Spleen (tissue), 11 donors: ENCODE measurements at regions not wholly inside any gene's neighbourhood (a gene's known extent, or its start where the extent isn't known, plus 50 kb on each side); places are given as distances from the start of the nearest gene placed in this dataset.

Experiments
- DNase-seq: peaks from one replicate; pipeline ENCODE4 v3.0.0-alpha.2; 2020
- H3K27ac ChIP-seq, 8 donors: fragments of 200-600 bp; sonication (generic) in 7 of 8; 1 replicate in 4 of 8; 2 replicates in 4 of 8; pipeline versions ENCODE4 v1.5.0 to v1.8.0; 2016 to 2021; ENCODE audit warnings: inconsistent platforms in 4 of 8, mild to moderate bottlenecking in 4 of 8, moderate library complexity in 1 of 8
- H3K27me3 ChIP-seq, 7 donors: fragments of 200-600 bp; sonication (generic) in 6 of 7; replicated peaks in 1 of 7; 1 replicate in 4 of 7; 2 replicates in 3 of 7; pipeline versions ENCODE4 v1.5.0 to v1.8.0; 2016 to 2021; ENCODE audit warnings: inconsistent platforms in 3 of 7, mild to moderate bottlenecking in 1 of 7
- H3K36me3 ChIP-seq, 6 donors: fragments of 200-600 bp; sonication (generic) in 5 of 6; 1 replicate in 4 of 6; 2 replicates in 2 of 6; pipeline versions ENCODE4 v1.5.0 to v1.8.0; 2016 to 2021; ENCODE audit warnings: inconsistent platforms in 2 of 6
- H3K4me1 ChIP-seq, 6 donors: fragments of 200-600 bp; sonication (generic) in 5 of 6; 1 replicate in 3 of 6; 2 replicates in 3 of 6; pipeline versions ENCODE4 v1.5.0 to v1.8.0; 2016 to 2021; ENCODE audit warnings: inconsistent platforms in 3 of 6
- H3K4me3 ChIP-seq, 8 donors: fragments of 200-600 bp; sonication (generic) in 7 of 8; 1 replicate in 4 of 8; 2 replicates in 4 of 8; pipeline versions ENCODE4 v1.5.0 to v1.8.0; 2016 to 2021; ENCODE audit warnings: inconsistent platforms in 4 of 8, mild to moderate bottlenecking in 4 of 8, moderate library complexity in 2 of 8
- H3K9me3 ChIP-seq, 8 donors: fragments of 200-600 bp; sonication (generic) in 7 of 8; 1 replicate in 4 of 8; 2 replicates in 4 of 8; pipeline versions ENCODE4 v1.5.0 to v1.8.0; 2016 to 2021; ENCODE audit warnings: inconsistent platforms in 4 of 8
- CTCF ChIP-seq, 11 experiments: fragments of 200-600 bp in 7 of 11; fragments of 450-650 bp in 4 of 11; sonication (generic) in 4 of 11; IDR thresholded peaks in 8 of 11; conservative IDR thresholded peaks in 3 of 11; 1 replicate in 7 of 11; 2 replicates in 4 of 11; pipeline versions ENCODE4 v1.4.0 to v1.8.0; 2016 to 2021; ENCODE audit warnings: antibody characterized with exemption in 11 of 11, inconsistent platforms in 4 of 11, mild to moderate bottlenecking in 1 of 11
- POLR2A ChIP-seq, 3 donors: fragments of 450-650 bp; IDR thresholded peaks; one replicate each; pipeline ENCODE4 v1.5.1; 2017; ENCODE audit warnings: antibody characterized with exemption in 3 of 3, mild to moderate bottlenecking in 1 of 3
- POLR2AphosphoS5 ChIP-seq, 3 donors: sonication (generic); formaldehyde crosslinking; IDR thresholded peaks; one replicate each; pipeline ENCODE4 v1.5.1; 2017; ENCODE audit warnings: antibody characterized with exemption in 3 of 3
- WGBS, 5 donors: extraction: QIAGEN DNeasy Blood & Tissue Kit in 3 of 5; methylation state at CpG; one replicate each; pipeline versions ENCODE4 v1.1.5 to v1.1.7; 2013 to 2018; 5-methylcytosine and 5-hydroxymethylcytosine counted together
- intact Hi-C: fragments of 100-400 bp; cut with DNase I; formaldehyde crosslinking; loops from one replicate; pipeline ENCODE4 v1.15.0; 2023; ENCODE audit warnings: low total_unique reads
- donor health status: healthy with polysubstance abuse.
- donor health status: DM: no; HTN: no; CAD: no; lungs with moderate emphysema.
- donor health status: DM: no; HTN: no; CAD: no.
- donor health status: Bipolar disorder and iron deficiency.
- donor health status: healthy.
- donor health status: DM: no; HTN: no; CAD: no.
- donor health status: DM: yes; HTN: yes; CAD: no.

- no peaks in the 10 kb centered on the region for H3K4me1 ChIP-seq
- 0 to 6% (median 4%) methylated on average over 1 of the region's 1 CpG for WGBS, 5 donors
Measured at GRCh38 chr12:64951944-64952343, 127.5 kb downstream of the TBC1D30 start.

GRCh38 chr12:64955746-64956145 lies 131.3 kb downstream of the TBC1D30 start:
- DNase-seq = no peak
- intact Hi-C loops = no loop called here

More at GRCh38 chr12:64951944-64952343, 127.5 kb downstream of the TBC1D30 start:
- intact Hi-C loops = no loop called here
- no peak for TF ChIP-seq CTCF (IDR thresholded peaks at IDR 0.05 in 8 of 11, conservative IDR thresholded peaks at IDR 0.05 in 3 of 11)
- TF ChIP-seq POLR2AphosphoS5 (IDR thresholded peaks at IDR 0.05) = no peak
- no peak for TF ChIP-seq POLR2A (IDR thresholded peaks at IDR 0.05)
- H3K36me3 ChIP-seq = no peaks in the 10 kb centered on the region
- H3K27me3 ChIP-seq = peaks cover 0 to 14% (median 0%) of the 10 kb centered on the region in 7 donors
- H3K4me3 ChIP-seq = no peak overlapping the region
- no peak for DNase-seq
- no peak overlapping the region for H3K27ac ChIP-seq
- H3K9me3 ChIP-seq = no peaks in the 10 kb centered on the region

GRCh38 chr12:64965920-64966319 lies 141.5 kb downstream of the TBC1D30 start:
- 58 to 80% (median 74%) methylated on average over 2 of the region's 2 CpGs for WGBS, 5 donors
- Histone ChIP-seq H3K36me3 (no peaks in the 10 kb centered on the region), H3K4me3 (no peak overlapping the region), H3K9me3 (peaks cover 0 to 6% (median 3%) of the 10 kb centered on the region in 8 donors), H3K27me3 (peaks cover 0 to 33% (median 0%) of the 10 kb centered on the region in 7 donors), H3K27ac (no peak overlapping the region), H3K4me1 (no peaks in the 10 kb centered on the region)
- intact Hi-C loops = no loop called here
- DNase-seq = no peak
- TF ChIP-seq POLR2A (IDR thresholded peaks at IDR 0.05) (no peak), POLR2AphosphoS5 (IDR thresholded peaks at IDR 0.05) (no peak), CTCF (IDR thresholded peaks at IDR 0.05 in 8 of 11, conservative IDR thresholded peaks at IDR 0.05 in 3 of 11) (no peak)

More at GRCh38 chr12:64955746-64956145, 131.3 kb downstream of the TBC1D30 start:
- Histone ChIP-seq H3K4me3 (no peak overlapping the region), H3K27ac (no peak overlapping the region), H3K36me3 (no peaks in the 10 kb centered on the region), H3K27me3 (peaks cover 0 to 17% (median 0%) of the 10 kb centered on the region in 7 donors), H3K4me1 (no peaks in the 10 kb centered on the region), H3K9me3 (no peaks in the 10 kb centered on the region)
- TF ChIP-seq CTCF (IDR thresholded peaks at IDR 0.05 in 8 of 11, conservative IDR thresholded peaks at IDR 0.05 in 3 of 11) = no peak

GRCh38 chr12:64968989-64969819 lies 144.8 kb downstream of the TBC1D30 start:
- Histone ChIP-seq H3K36me3 (no peaks in the 10 kb centered on the region), H3K27me3 (peaks cover 0 to 29% (median 0%) of the 10 kb centered on the region in 7 donors), H3K9me3 (no peaks in the 10 kb centered on the region), H3K4me1 (no peaks in the 10 kb centered on the region), H3K27ac (no peak overlapping the region), H3K4me3 (no peak overlapping the region)
- intact Hi-C loops = no loop called here
- DNase-seq = no peak
- TF ChIP-seq CTCF (IDR thresholded peaks at IDR 0.05 in 8 of 11, conservative IDR thresholded peaks at IDR 0.05 in 3 of 11) (no peak), POLR2A (IDR thresholded peaks at IDR 0.05) (no peak), POLR2AphosphoS5 (IDR thresholded peaks at IDR 0.05) (no peak)
